K562 (cell line): ENCODE measurements at regions not wholly inside any gene's neighbourhood (a gene's known extent, or its start where the extent isn't known, plus 50 kb on each side); places are given as distances from the start of the nearest gene placed in this dataset.

Source experiments
- ATAC-seq: fragments of 200-7000 bp; cut with Tn5 transposase; 3 replicates; pipeline ENCODE4 v1.9.1; 2020; ENCODE audit warnings: moderate library complexity
- BruUV-seq: library from RNA; stranded (reverse); fragments of 400-500 nt; replicated peaks from 2 replicates; lab custom pipeline; 2021; lab: Mats Ljungman, UMichigan
- CTCF ChIA-PET: fragments of 300-600 bp; formaldehyde crosslinking; extraction: SDS; loops from one replicate; lab custom pipeline; 2021; ENCODE audit warnings: low intra/inter-chr PET ratio; lab: Yijun Ruan, JAX
- POLR2A ChIA-PET: fragments of 300-600, 350-650 bp; sonication (Branson Sonifier 250); formaldehyde crosslinking; extraction: SDS; loops from one replicate; lab custom pipeline; 2021; ENCODE audit warnings: antibody characterized with exemption, inconsistent platforms; lab: Yijun Ruan, JAX
- DNase-seq, 4 experiments: peaks; one replicate each; pipeline versions ENCODE4 v3.0.0 to v3.0.0-alpha.2; 2011 to 2018; ENCODE audit warnings: low spot score in 3 of 4, mixed read lengths in 3 of 4; ENCODE audit errors: extremely low read depth in 1 of 4
- FAIRE-seq: peaks from 2 replicates; lab custom pipeline; 2011; peaks lifted over from hg19 to GRCh38; lab: Jason Lieb, UNC
- H2AFZ ChIP-seq: 2 replicates; pipeline ENCODE4 v1.6.0; 2011; ENCODE audit warnings: low read depth, low read length, control low read depth, inconsistent platforms
- H3K27ac ChIP-seq: fragments of 200-600 bp; 3 replicates; pipeline ENCODE4 v1.8.0; 2011; ENCODE audit warnings: low read depth, mild to moderate bottlenecking, control low read depth, inconsistent platforms, low read length, moderate library complexity, mixed read lengths; ENCODE audit errors: extremely low read depth
- H3K27me3 ChIP-seq, 2 experiments: fragments of 300-600 bp in 1 of 2; 2 replicates in 1 of 2; 3 replicates in 1 of 2; pipeline versions ENCODE4 v1.6.0 to v1.8.0; 2011; ENCODE audit warnings: inconsistent platforms in 2 of 2, low read length in 2 of 2, mild to moderate bottlenecking in 1 of 2, mixed read lengths in 1 of 2, moderate library complexity in 1 of 2; ENCODE audit not compliant: control insufficient read depth in 2 of 2, insufficient read depth in 2 of 2
- H3K36me3 ChIP-seq: fragments of 300-600 bp; 3 replicates; pipeline ENCODE4 v1.8.0; 2011; ENCODE audit warnings: mild to moderate bottlenecking, low read length, inconsistent platforms; ENCODE audit not compliant: control insufficient read depth, insufficient read depth
- H3K4me1 ChIP-seq, 2 experiments: fragments of 200-600 bp in 1 of 2; replicated peaks in 1 of 2; 2 replicates in 1 of 2; 3 replicates in 1 of 2; pipeline versions ENCODE4 v1.5.1 to v1.8.0; 2011; ENCODE audit warnings: inconsistent platforms in 2 of 2, low read length in 2 of 2, mild to moderate bottlenecking in 1 of 2, mixed read lengths in 1 of 2, moderate library complexity in 1 of 2; ENCODE audit not compliant: control insufficient read depth in 2 of 2, insufficient read depth in 2 of 2
- H3K4me2 ChIP-seq: 2 replicates; pipeline ENCODE4 v1.6.1; 2011; ENCODE audit warnings: low read length, control low read depth, inconsistent platforms, mixed read lengths; ENCODE audit not compliant: insufficient read depth
- H3K4me3 ChIP-seq: fragments of 200-600 bp; sonication (generic), shearing (Covaris generic); 2 replicates; pipeline ENCODE4 v1.5.1; 2016; ENCODE audit warnings: control low read depth, inconsistent platforms
- H3K79me2 ChIP-seq: fragments of 200-600 bp; 3 replicates; pipeline ENCODE4 v1.8.0; 2011; ENCODE audit warnings: low read length, inconsistent platforms; ENCODE audit not compliant: control insufficient read depth, insufficient read depth
- H3K9ac ChIP-seq, 2 experiments: 2 replicates each; pipeline versions ENCODE4 v1.6.0 to v1.6.1; 2011; ENCODE audit warnings: low read depth in 2 of 2, low read length in 2 of 2, control low read depth in 1 of 2, inconsistent platforms in 1 of 2, mild to moderate bottlenecking in 1 of 2, mixed read lengths in 1 of 2; ENCODE audit not compliant: insufficient read depth in 1 of 2
- H3K9me1 ChIP-seq: one replicate; pipeline ENCODE4 v1.6.0; 2011; ENCODE audit warnings: inconsistent platforms, mild to moderate bottlenecking, low read length, moderate library complexity; ENCODE audit not compliant: control insufficient read depth, insufficient read depth
- H3K9me3 ChIP-seq: replicated peaks from 2 replicates; pipeline ENCODE4 v1.5.1; 2011; ENCODE audit warnings: low read depth, low read length, inconsistent platforms; ENCODE audit not compliant: control insufficient read depth, insufficient read depth
- H4K20me1 ChIP-seq: replicated peaks from 2 replicates; pipeline ENCODE4 v1.6.1; 2011; ENCODE audit warnings: low read length, inconsistent platforms, mixed read lengths; ENCODE audit not compliant: control insufficient read depth, insufficient read depth
- FOXM1 ChIP-seq, 2 experiments: fragments of 450-650 bp in 1 of 2; sonication (generic) in 1 of 2; formaldehyde crosslinking in 1 of 2; IDR thresholded peaks; 2 replicates each; pipeline versions ENCODE4 v1.6.1 to v1.9.0; 2017 to 2022; ENCODE audit warnings: low read depth in 2 of 2, mild to moderate bottlenecking in 2 of 2, missing genetic modification reagents in 1 of 2, moderate library complexity in 1 of 2
- HDAC8 ChIP-seq: fragments of 450-650 bp; IDR thresholded peaks from 2 replicates; pipeline ENCODE4 v1.6.1; 2016; ENCODE audit warnings: mild to moderate bottlenecking, missing genetic modification characterization, moderate library complexity, missing compliant biosample characterization
- NFE2 ChIP-seq: IDR thresholded peaks from 2 replicates; pipeline ENCODE4 v1.6.1; 2014; ENCODE audit warnings: antibody characterized with exemption, low read depth
- POLR2G ChIP-seq: fragments of 200-400 bp; formaldehyde crosslinking; IDR thresholded peaks from 2 replicates; pipeline ENCODE4 v1.6.1; 2017; ENCODE audit warnings: low read depth, mild to moderate bottlenecking, antibody characterized with exemption, low read length, moderate library complexity
- SLC30A9 ChIP-seq: fragments of 250-450 bp; sonication (Bioruptor Pico); IDR thresholded peaks from 2 replicates; pipeline ENCODE4 v1.8.0; 2022; ENCODE audit warnings: mild to moderate bottlenecking, moderate library complexity
- TEAD4 ChIP-seq, 2 experiments: sonication (generic) in 1 of 2; formaldehyde crosslinking in 1 of 2; IDR thresholded peaks; 2 replicates each; pipeline versions ENCODE4 v1.6.1 to v1.8.0; 2012 to 2022; ENCODE audit warnings: borderline replicate concordance in 1 of 2, inconsistent platforms in 1 of 2, low read length in 1 of 2, mild to moderate bottlenecking in 1 of 2, missing genetic modification reagents in 1 of 2
- XRCC4 ChIP-seq: IDR thresholded peaks from one replicate; pipeline ENCODE4 v1.6.1; 2011; ENCODE audit not compliant: insufficient read depth, insufficient read length; ENCODE audit errors: extremely low read depth
- WGBS: fragments of 100-300 bp; shearing (Covaris generic); methylation state at CpG from one replicate; pipeline ENCODE4 v1.1.6; 2016; ENCODE audit warnings: low coverage, mixed read lengths; ENCODE audit not compliant: insufficient coverage; ENCODE audit errors: missing lambda C conversion rate; 5-methylcytosine and 5-hydroxymethylcytosine counted together
- in situ Hi-C: fragments of 300-500 bp; cut with MboI; formaldehyde crosslinking; loops from 4 replicates; pipeline ENCODE4 v1.15.0; 2018; ENCODE audit warnings: inconsistent platforms, mixed read lengths
- intact Hi-C: fragments of 100-400 bp; cut with micrococcal nuclease; formaldehyde crosslinking; loops from 2 replicates; pipeline ENCODE4 v1.14.2; 2022
- TF ChIP-seq, protein P1 (sequence below): fragments of 200-600 bp; sonication (generic); IDR thresholded peaks from one replicate; pipeline ENCODE4 v1.6.1; 2012; ENCODE audit warnings: mild to moderate bottlenecking, low read depth, low read length, inconsistent platforms
- TF ChIP-seq, protein P2 (sequence below): fragments of 200-800 bp; sonication (Bioruptor generic); IDR thresholded peaks from 2 replicates; pipeline ENCODE4 v1.6.1; 2017; ENCODE audit warnings: missing genetic modification characterization, missing compliant biosample characterization

DNA sequence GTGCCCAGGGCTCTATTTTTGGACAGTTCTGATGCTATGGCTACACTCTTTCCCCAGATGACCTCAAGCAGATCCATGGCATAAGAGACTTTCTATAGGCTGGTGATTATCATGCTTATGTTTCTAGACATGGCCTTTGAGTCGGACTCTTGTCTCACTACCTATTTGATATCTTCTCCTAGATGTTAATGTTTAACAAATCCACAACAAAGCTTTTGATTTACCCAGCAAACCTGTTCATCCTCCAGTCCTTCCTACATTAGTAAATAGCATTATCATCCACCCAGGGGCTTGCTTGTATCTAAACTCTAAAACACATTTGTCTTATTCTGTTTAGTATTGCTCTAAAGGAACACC lies 188.7 kb downstream of the CSNK2A3 start:
- Histone ChIP-seq H3K4me3 (no peak overlapping the region), H3K9ac (no peak overlapping the region), H3K9me3 (no peaks in the 10 kb centered on the region), H3K79me2 (no peaks in the 10 kb centered on the region), H3K4me2 (no peak overlapping the region), H3K9me1 (no peaks in the 10 kb centered on the region), H3K27me3 (no peaks in the 10 kb centered on the region), H2AFZ (no peak overlapping the region), H4K20me1 (no peaks in the 10 kb centered on the region), H3K36me3 (no peaks in the 10 kb centered on the region), H3K27ac (no peak overlapping the region), H3K4me1 (no peaks in the 10 kb centered on the region)
- no peak for DNase-seq
- FAIRE-seq: no peak
- in situ Hi-C loops: no loop called here
- ChIA-PET CTCF (no interaction called here), POLR2A (interaction anchor here (0.5 to 0.9 kb wide), 2 partner anchors 15 to 17 kb away, joined by 3 to 4 read pairs; no protein-coding TSS in a partner anchor)
- no TSS peak for BruUV-seq
- ATAC-seq: no peak
- intact Hi-C loops: no loop called here
- WGBS: 0% methylated on average over 1 of the region's 1 CpG
- no peak for TF ChIP-seq FOXM1 (IDR thresholded peaks at IDR 0.05; ENCODE audit: low read depth)
- TF ChIP-seq FOXM1 (CRISPR knock-in tag; IDR thresholded peaks at IDR 0.05; ENCODE audit: low read depth): no peak
- TF ChIP-seq, protein P1, sequence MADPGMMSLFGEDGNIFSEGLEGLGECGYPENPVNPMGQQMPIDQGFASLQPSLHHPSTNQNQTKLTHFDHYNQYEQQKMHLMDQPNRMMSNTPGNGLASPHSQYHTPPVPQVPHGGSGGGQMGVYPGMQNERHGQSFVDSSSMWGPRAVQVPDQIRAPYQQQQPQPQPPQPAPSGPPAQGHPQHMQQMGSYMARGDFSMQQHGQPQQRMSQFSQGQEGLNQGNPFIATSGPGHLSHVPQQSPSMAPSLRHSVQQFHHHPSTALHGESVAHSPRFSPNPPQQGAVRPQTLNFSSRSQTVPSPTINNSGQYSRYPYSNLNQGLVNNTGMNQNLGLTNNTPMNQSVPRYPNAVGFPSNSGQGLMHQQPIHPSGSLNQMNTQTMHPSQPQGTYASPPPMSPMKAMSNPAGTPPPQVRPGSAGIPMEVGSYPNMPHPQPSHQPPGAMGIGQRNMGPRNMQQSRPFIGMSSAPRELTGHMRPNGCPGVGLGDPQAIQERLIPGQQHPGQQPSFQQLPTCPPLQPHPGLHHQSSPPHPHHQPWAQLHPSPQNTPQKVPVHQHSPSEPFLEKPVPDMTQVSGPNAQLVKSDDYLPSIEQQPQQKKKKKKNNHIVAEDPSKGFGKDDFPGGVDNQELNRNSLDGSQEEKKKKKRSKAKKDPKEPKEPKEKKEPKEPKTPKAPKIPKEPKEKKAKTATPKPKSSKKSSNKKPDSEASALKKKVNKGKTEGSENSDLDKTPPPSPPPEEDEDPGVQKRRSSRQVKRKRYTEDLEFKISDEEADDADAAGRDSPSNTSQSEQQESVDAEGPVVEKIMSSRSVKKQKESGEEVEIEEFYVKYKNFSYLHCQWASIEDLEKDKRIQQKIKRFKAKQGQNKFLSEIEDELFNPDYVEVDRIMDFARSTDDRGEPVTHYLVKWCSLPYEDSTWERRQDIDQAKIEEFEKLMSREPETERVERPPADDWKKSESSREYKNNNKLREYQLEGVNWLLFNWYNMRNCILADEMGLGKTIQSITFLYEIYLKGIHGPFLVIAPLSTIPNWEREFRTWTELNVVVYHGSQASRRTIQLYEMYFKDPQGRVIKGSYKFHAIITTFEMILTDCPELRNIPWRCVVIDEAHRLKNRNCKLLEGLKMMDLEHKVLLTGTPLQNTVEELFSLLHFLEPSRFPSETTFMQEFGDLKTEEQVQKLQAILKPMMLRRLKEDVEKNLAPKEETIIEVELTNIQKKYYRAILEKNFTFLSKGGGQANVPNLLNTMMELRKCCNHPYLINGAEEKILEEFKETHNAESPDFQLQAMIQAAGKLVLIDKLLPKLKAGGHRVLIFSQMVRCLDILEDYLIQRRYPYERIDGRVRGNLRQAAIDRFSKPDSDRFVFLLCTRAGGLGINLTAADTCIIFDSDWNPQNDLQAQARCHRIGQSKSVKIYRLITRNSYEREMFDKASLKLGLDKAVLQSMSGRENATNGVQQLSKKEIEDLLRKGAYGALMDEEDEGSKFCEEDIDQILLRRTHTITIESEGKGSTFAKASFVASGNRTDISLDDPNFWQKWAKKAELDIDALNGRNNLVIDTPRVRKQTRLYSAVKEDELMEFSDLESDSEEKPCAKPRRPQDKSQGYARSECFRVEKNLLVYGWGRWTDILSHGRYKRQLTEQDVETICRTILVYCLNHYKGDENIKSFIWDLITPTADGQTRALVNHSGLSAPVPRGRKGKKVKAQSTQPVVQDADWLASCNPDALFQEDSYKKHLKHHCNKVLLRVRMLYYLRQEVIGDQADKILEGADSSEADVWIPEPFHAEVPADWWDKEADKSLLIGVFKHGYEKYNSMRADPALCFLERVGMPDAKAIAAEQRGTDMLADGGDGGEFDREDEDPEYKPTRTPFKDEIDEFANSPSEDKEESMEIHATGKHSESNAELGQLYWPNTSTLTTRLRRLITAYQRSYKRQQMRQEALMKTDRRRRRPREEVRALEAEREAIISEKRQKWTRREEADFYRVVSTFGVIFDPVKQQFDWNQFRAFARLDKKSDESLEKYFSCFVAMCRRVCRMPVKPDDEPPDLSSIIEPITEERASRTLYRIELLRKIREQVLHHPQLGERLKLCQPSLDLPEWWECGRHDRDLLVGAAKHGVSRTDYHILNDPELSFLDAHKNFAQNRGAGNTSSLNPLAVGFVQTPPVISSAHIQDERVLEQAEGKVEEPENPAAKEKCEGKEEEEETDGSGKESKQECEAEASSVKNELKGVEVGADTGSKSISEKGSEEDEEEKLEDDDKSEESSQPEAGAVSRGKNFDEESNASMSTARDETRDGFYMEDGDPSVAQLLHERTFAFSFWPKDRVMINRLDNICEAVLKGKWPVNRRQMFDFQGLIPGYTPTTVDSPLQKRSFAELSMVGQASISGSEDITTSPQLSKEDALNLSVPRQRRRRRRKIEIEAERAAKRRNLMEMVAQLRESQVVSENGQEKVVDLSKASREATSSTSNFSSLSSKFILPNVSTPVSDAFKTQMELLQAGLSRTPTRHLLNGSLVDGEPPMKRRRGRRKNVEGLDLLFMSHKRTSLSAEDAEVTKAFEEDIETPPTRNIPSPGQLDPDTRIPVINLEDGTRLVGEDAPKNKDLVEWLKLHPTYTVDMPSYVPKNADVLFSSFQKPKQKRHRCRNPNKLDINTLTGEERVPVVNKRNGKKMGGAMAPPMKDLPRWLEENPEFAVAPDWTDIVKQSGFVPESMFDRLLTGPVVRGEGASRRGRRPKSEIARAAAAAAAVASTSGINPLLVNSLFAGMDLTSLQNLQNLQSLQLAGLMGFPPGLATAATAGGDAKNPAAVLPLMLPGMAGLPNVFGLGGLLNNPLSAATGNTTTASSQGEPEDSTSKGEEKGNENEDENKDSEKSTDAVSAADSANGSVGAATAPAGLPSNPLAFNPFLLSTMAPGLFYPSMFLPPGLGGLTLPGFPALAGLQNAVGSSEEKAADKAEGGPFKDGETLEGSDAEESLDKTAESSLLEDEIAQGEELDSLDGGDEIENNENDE: no peak
- TF ChIP-seq HDAC8: no peak
- TF ChIP-seq, protein P2, sequence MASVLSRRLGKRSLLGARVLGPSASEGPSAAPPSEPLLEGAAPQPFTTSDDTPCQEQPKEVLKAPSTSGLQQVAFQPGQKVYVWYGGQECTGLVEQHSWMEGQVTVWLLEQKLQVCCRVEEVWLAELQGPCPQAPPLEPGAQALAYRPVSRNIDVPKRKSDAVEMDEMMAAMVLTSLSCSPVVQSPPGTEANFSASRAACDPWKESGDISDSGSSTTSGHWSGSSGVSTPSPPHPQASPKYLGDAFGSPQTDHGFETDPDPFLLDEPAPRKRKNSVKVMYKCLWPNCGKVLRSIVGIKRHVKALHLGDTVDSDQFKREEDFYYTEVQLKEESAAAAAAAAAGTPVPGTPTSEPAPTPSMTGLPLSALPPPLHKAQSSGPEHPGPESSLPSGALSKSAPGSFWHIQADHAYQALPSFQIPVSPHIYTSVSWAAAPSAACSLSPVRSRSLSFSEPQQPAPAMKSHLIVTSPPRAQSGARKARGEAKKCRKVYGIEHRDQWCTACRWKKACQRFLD (CRISPR knock-in tag): no peak
- TF ChIP-seq NFE2: no peak
- TF ChIP-seq SLC30A9 (CRISPR knock-in tag): no peak
- no peak for TF ChIP-seq POLR2G
- TF ChIP-seq TEAD4 (IDR thresholded peaks at IDR 0.05; ENCODE audit: low read length): no peak
- TF ChIP-seq TEAD4 (CRISPR knock-in tag; IDR thresholded peaks at IDR 0.05; ENCODE audit: borderline replicate concordance): no peak
- no peak for TF ChIP-seq XRCC4
